Stimulated activated CD4-positive, alpha-beta T cell treated with anti-CD3 and anti-CD28 coated beads, Interleukin-1b, Interleukin-23, amount 100 ng/mL, for 48 hours (primary cell): ENCODE measurements at regions not wholly inside any gene's neighbourhood (a gene's known extent, or its start where the extent isn't known, plus 50 kb on each side); places are given as distances from the start of the nearest gene placed in this dataset.
"Not testable (repeated sequence)": the region's sequence is repeated elsewhere in the genome, so short reads cannot be mapped to it uniquely, and the experiment has no call there.

ENCODE experiments used
- DNase-seq: peaks from one replicate; pipeline ENCODE4 v3.0.0-alpha.2; 2020

DNA sequence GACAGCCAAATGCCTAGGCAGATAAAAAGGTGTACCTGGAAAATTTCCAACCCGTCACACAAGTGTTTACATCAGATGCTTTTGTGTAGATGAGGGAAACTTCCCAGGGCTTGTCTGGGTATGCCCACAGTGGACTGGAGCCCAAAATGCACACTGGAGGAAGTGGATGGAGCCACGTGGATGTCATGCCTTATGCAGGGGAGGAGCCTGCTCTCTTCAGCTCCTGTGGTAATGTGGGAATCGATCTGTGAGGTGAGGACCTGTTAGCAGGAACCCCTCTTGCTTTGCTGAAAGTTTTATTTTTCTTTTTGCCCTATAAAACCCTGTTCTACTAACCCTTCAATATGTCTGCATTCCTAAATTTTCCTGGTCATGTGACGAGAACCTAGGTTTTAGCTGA lies 439.2 kb upstream of the CDH9 start:
- no peak for DNase-seq

DNA sequence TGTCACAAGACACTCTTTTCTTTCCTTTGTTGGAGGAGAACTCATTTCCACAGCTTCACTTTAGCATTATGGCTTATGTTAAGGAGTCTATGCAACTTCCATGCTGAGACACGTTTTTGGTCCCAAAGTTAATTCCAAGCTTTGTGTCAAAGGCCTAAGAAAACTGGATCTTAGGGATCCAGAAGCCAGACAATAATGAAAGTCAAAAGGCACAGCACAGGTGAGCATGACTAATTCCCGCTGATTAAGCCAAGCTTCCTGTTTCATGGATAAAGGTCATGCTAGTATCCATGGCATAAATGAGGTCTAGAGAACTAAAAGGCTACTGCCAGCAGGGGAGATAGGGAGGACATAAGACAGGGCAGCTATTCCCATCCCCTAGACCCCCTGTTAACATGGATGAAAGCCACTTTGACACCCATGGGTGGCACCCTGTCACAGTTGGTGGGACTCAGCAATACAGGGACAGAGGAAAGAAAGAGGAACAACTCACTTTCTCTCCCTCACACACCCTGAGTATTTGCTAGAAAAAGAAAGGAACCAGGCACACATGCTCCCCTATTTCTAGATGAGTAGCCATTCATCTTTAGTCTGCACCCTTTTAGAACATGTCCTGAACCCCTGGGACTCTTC lies 438.1 kb upstream of the CDH9 start:
- no peak for DNase-seq

GRCh38 chr5:27475063-27475462 lies 436.7 kb upstream of the CDH9 start:
- no peak for DNase-seq

DNA sequence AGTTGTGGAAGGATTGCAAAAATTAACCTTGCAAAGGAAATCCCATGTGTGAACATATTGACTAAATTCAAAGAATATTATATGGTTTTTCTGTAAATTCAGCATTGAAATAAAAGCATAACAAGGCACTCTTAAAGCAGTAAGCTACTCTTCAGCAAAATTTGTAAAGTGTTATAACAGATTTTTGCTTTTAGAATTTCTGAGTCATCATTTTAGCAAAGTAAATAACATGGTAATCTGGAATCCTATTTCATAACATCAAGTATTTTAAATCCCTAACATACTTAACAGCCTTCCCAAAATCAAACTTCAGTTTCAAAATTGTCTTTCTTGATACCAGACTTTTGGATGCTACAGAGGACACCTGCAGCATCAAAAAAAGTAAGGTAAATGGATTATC lies 436.0 kb upstream of the CDH9 start:
- no peak for DNase-seq

DNA sequence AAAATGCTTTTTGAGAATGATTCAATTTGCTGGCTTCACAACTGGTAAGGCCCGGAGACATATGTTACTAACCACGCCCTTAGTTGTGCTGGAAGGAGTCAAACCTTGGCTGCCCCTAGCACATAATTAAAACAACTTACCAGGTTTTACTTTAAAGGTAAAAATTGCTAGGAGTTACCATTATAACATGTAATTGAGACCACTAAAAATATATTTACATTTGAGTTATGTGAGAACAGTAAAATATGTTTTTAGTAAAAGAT lies 435.6 kb upstream of the CDH9 start:
- DNase-seq, result no peak

DNA sequence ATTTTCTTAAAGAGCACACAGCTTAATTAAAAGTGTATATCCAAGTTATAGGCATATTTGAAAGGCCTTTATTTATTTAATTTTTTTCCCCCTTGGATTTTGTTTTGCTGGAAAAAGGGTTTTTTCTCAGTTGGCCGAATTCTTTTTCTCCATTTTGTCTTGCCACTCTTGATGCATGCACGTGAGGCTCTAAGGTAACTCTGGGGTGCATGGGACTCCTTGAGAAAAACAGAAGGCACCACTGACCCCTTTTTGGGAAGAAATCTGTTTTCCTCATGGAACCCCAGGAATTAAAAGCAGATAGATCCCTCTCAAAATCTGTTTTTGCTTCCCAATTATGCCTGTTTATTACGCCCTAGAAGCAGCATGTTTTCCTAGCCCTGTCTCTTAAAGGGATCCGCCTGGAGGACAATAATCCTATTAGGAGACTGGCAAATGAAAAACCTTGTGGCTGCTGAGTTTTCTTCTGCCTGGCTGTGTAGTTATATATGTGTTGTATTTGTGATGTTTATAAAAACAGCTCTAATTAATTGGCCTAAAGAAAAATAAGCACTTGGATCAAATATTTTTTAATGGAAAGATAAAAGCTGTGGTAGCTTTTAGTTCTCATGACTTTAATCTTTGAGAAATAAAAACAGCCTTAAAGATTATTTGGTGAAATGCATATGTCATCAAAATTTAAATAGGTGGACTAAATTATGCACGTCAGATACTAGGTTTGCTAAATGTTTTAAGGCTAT lies 435.1 kb upstream of the CDH9 start:
- DNase-seq, result no peak

DNA sequence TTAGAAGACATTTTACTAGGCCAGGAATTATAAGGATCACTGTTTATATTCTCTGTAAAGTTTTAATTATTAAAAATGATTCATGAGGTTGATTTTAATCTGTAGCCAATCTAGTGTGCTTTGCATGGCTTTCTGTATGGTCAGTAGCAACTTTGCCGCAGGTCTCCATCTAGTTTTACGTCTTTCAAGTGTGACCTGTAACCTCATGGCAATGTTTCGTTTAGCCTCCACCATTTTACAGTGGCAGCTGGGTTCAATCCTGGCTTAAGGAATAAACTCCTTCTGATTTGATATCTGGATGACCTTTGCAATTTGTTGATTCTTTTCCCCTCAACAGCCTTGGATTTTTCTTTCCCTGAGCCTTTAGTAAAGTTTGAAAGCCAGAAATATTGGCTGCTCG lies 434.5 kb upstream of the CDH9 start:
- no peak for DNase-seq

GRCh38 chr5:27472000-27472763 lies 433.8 kb upstream of the CDH9 start:
- DNase-seq, result no peak

DNA sequence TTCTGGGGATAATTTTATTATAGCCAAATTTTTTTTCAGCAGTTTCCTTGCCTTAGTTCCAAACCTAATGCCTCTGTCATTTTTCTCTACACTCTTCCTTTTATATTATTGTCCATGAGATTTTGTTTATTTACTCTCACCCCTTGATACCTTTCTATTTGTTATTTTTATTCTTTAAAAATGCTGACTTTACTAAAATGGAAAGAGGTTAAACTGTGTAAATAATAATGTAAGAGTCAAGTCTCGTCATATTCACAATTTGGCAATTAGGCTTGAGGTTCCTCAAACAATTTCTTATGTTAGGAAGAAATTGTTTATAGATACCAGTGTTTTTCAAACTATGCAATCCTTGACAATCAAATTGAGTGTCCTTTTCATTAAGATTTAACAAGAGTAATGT lies 428.6 kb upstream of the CDH9 start:
- no peak for DNase-seq

DNA sequence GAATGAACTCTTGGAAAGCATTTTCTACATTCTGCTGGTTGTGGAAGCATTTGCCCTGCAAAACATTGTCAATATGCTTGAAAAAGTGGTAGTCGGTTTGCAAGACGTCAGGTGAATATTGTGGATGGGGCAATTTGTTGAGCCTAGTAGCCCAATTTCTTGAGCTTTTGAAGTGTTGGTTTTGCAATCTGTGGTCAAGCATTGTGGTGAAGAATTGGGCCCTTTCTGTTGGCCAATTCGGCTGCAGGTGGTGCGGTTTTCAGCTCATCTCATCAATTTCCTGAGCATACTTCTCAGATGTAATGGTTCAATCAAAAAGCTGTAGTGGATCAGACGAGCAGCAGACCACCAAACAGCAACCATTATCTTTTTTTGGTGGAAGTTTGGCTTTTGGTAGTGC lies 426.8 kb upstream of the CDH9 start:
- no peak for DNase-seq

GRCh38 chr5:27463446-27464149 lies 425.2 kb upstream of the CDH9 start:
- DNase-seq, result no peak

DNA sequence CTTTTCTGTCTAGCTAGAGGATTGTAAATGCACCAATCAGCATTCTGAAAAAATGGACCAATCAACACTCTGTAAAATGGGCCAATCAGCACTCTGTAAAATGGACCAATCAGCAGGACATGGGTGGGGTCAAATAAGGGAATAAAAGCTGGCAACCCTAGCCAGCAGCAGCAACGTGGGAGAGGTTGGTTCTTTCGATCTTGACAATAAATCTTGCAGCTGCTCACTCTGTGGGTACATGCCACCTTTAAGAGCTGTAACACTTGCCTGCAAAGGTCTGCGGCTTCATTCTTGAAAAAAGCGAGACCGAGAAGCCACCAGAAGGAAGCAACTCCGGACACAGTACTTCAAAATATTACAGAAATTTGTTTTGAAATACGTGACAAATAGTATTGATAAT lies 424.6 kb upstream of the CDH9 start:
- no peak for DNase-seq

DNA sequence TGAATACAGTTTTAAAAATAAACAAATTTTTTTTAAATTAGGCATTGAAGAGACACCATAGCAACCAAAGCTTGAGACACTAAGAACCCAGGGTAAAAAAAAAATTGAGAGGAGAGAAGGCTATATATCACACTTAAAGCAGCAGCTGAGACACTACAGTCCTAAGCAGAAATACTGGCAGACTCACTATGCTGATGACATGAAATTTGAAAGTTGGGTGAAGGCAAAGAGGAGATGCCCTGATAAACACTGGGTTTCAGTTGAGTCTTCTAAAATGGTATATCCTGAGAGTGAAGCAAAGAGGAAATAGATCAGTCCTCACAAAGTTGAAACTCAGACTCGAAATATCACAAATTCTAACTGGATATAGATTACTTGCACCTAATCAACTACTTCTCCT lies 419.9 kb upstream of the CDH9 start:
- DNase-seq, result no peak

- DNase-seq, result no peak
Observed at GRCh38 chr5:27451377-27451776, 413.0 kb upstream of the CDH9 start.

- no peak for DNase-seq
Observed at GRCh38 chr5:27450607-27451006, 412.2 kb upstream of the CDH9 start.

DNA sequence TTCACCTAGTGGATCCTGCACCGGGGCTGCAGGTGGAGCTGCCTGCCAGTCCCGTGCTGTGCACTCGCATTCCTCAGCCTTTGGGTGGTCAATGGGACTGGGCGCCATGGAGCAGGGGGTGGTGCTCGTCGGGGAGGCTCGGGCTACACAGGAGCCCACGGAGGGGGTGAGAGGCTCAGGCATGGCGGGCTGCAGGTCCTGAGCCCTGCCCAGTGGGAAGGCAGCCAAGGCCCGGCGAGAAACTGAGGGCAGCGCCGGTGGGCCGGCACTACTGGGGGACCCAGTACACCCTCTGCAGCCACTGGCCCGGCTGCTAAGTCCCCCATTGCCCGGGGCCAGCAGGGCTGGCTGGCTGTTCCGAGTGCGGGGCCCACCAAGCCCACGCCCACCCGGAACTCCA lies 401.0 kb upstream of the CDH9 start:
- not testable (repeated sequence) for DNase-seq

DNA sequence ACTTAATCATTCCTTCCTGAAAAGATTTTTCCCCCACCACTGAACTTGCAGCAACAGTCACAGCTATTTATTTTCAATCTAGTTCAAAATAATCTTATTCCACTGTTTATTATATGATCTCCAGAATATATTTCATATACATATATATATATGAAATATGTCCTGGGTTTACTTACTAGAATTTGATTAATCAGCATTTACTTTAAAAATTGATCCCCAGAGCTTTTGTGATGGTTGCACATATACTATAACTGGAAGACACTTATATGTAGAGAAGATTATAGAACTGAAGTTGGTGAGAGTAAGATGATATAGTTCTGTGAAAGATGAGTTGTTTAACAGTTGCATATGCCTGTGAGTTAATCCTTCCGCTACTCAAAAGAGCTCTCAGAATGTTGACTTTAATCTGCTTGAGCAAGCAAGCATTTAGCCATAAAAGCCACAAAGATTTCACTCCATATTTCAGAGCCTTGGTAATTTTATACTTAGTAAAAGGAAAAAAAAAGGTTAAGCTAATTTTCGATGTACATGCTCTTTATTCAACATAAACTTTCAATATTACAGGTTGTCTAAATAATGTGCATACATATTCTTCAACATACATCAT lies 399.3 kb upstream of the CDH9 start:
- DNase-seq, result no peak

DNA sequence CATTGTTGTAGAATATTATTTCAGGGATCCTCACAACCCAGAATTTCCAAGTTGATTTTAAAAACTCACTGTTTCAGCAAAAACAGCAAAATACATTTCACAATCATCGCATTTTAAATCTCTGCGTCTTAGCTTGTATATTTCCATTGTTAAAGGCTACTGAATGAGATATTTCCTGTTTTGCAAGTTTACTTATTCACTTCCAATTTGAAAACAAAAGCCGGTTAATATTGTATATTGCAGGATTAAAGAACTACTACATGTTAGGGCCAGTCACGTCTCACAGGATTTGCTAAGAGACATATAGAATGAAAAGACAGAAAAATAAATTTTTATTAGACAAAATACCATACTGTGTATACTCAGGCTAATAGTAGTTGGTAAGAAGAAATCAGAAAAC lies 395.9 kb upstream of the CDH9 start:
- DNase-seq, result no peak

GRCh38 chr5:27414099-27414498 lies 375.7 kb upstream of the CDH9 start:
- DNase-seq, result no peak

DNA sequence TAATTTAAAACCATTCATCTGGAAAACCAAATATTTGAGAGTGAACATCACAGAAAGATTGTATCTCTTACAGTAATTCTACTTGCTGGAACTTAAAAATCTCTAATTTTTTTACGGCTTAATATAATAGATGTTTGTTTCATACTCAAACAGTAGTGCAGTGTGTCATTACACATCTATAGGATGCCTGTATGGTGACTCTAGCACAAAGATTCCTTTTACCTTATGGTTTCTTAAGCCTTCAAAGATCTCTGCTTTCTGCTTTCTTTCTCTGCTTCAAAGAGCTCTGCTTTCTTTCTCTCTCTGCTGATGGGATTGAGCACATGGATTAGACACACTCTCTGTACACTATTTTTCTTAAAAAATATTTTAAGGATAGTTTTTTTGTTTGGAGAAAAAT lies 374.0 kb upstream of the CDH9 start:
- no peak for DNase-seq

DNA sequence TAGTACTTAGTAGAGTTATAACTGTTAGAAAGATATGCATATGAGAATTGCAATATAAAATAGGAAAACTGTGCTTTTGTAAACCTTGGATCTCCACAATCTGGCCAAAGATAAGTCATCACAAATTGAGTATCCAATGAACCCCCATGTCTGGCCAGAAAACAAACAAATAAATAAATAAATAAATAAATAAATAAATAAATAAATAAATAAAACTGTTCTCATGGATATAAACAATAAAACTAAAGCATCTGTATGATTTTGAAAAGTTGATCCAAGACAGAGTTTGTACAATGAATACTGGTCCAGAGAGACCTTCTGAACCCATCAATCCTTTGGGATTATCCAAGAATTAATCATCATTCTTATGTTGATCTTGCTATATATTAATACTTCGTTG lies 367.6 kb upstream of the CDH9 start:
- no peak for DNase-seq

DNA sequence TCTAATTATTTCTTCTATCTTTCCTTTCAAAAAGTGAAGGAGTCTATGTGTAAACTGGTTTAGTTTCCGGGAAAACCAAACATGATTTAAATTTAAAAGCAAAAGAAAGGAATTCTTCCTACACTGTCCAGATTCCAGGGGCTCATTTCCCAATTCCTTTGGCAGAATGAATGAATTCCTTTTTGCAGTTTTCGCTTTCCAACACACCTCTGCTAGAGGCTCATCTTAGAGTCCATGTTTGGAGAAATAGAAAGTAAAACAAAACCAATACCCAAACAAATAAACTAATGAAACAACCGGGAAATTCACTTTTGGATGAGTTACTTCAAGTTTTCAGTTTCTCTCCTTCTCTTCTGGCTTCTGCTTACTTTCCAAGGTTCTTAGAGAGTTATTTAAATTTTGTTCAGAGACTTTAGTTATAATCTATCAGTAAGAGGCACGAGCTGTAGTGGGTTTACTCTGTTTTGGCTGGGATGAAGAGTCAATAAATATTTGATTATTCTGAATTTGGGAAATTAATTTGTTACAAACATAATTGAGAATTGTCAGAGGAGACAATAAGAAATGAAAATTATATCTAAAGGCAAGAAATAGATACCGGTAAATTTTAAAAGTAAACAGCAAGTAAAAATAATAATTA lies 365.0 kb upstream of the CDH9 start:
- DNase-seq, result no peak

- DNase-seq, result no peak
Observed at GRCh38 chr5:27402828-27403227, 364.4 kb upstream of the CDH9 start.
